ENCODE measurements at regions not wholly inside any gene's neighbourhood (a gene's known extent, or its start where the extent isn't known, plus 50 kb on each side); places are given as distances from the start of the nearest gene placed in this dataset.

DNA sequence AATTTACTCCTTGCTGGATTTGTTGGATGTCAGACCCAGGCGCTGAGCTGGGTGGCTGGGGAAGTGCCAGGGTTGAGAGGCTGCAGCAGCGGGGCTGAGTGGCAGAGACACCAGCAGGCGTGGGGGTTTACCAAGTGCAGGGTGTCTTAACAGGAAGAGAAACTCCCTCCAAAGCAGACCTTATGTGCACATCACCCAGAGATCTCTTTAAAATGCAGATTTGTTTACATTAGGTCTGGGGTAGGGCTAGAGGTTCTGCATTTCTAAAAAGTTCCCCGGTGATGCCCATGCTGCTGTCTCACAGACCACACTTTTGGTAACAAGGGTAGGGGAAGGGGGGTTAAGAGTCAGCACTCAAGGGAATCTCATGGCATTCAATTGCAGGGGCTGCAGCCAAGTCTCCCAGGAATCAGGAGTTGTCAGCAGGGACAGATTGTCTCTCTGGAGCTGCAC is 80.7 kb upstream of the OLFM4 start:
- H3K4me3 Mint-ChIP-seq = no peak overlapping the region
- intact Hi-C loops (cut with micrococcal nuclease) = no loop called here

DNA sequence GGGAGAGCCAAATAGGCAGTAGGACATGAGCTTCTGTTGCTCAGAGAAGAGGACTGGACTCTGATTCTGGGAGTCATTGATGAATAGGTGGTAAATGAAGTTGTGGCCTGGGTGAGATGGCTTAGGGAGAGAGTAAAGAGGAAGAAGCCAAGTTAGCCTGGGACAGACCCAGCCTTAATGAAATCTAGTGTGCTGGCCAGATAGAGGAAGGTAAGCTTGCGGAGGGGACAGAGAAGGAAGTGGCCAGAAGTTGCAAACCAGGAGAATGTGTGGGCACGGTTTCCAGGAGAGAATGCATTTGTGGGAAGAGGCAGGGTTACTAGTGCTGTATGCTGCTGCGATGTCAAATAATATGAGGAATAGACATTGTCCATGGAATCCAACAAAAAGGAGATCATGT is 83.3 kb upstream of the OLFM4 start:
- intact Hi-C loops (cut with micrococcal nuclease) = no loop called here
- H3K36me3 Mint-ChIP-seq = no peaks in the 10 kb centered on the region
- no peak overlapping the region for H3K27ac Mint-ChIP-seq
- peaks cover 3% of the 10 kb centered on the region for H3K27me3 Mint-ChIP-seq
- no peak overlapping the region for H3K4me3 Mint-ChIP-seq
- POLR2A ChIA-PET = no interaction called here
- CTCF ChIA-PET = no interaction called here
- no peaks in the 10 kb centered on the region for H3K4me1 Mint-ChIP-seq (ENCODE audit: low read depth)
- H3K9me3 Mint-ChIP-seq = no peaks in the 10 kb centered on the region
- DNase-seq = no peak

More for the DNA sequence above, 80.7 kb upstream of the OLFM4 start:
- H3K4me1 Mint-ChIP-seq (ENCODE audit: low read depth) = no peaks in the 10 kb centered on the region
- CTCF ChIA-PET = no interaction called here
- POLR2A ChIA-PET = no interaction called here
- H3K27me3 Mint-ChIP-seq = peaks cover 3% of the 10 kb centered on the region
- no peak overlapping the region for H3K27ac Mint-ChIP-seq
- H3K36me3 Mint-ChIP-seq = no peaks in the 10 kb centered on the region
- H3K9me3 Mint-ChIP-seq = no peaks in the 10 kb centered on the region
- no peak for DNase-seq

DNA sequence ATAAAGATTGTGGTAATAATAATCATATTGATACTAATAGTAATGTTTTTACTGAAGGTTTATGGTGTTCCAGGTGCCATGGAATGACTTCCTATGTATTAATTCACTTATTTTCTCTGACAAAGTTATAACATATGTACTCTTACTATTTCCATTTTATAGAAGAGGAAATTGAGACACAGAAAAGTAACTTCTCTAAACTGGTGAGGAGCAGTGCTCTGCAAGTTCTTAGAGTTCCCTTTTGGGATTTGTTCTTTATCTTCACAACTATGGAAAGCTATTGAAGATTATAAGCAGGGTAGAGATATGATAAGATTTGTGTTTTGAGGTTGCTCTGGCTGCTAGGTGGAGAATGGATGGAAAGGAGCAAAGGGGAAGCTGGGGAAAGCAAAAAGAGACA is 83.9 kb upstream of the OLFM4 start:
- ChIA-PET POLR2A (no interaction called here), CTCF (no interaction called here)
- Mint-ChIP-seq H3K9me3 (no peaks in the 10 kb centered on the region), H3K4me3 (no peak overlapping the region), H3K4me1 (ENCODE audit: low read depth) (no peaks in the 10 kb centered on the region), H3K36me3 (no peaks in the 10 kb centered on the region), H3K27me3 (peaks cover 3% of the 10 kb centered on the region), H3K27ac (no peak overlapping the region)
- no peak for DNase-seq
- intact Hi-C loops (cut with micrococcal nuclease) = no loop called here

DNA sequence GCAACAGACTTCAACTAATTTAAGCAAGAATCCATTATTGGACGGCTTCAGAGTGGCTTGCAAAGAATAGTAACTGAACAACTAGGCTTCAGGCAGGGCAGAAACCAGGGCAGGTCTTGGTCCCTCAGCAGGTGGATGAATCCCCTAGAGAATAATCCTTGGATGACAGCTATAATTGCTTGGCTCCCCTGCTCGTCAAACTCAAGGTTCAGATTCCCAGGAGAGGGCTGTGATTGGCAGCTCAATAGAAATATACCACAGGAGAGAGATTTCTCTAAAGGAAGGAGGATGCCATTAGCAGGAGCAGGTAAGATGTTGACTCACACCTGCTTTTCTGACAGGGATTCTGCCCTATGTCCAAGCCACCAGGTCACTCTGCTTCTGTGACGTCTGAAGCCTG is 89.6 kb upstream of the PCDH8 start:
- intact Hi-C loops (cut with micrococcal nuclease) = no loop called here
- Mint-ChIP-seq H3K4me3 (no peak overlapping the region), H3K4me1 (ENCODE audit: low read depth) (no peaks in the 10 kb centered on the region), H3K27ac (no peak overlapping the region), H3K9me3 (no peaks in the 10 kb centered on the region), H3K27me3 (no peaks in the 10 kb centered on the region), H3K36me3 (no peaks in the 10 kb centered on the region)
- ChIA-PET POLR2A (no interaction called here), CTCF (no interaction called here)
- DNase-seq = no peak

DNA sequence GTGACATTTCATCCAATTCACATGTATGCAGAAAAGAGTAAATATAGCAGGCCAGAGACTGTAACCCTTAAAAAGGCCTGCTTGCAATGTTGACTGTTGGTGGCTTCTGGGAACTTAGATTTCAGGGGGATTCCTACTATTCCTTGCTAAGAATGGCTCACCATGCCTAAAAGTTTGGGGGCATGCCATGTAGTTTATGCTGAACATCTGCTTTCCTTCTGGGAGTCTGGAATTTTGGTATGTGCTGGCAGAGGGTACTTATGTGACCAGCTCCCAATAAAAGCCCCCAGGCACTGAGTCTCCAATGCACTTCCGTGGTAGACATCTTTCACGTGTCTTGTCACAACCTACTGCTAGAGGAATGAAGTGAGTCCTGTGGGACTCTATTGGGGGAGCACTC is 88.4 kb upstream of the PCDH8 start:
- no peaks in the 10 kb centered on the region for H3K9me3 Mint-ChIP-seq
- H3K27ac Mint-ChIP-seq = no peak overlapping the region
- no peak for DNase-seq
- intact Hi-C loops (cut with micrococcal nuclease) = no loop called here
- no peaks in the 10 kb centered on the region for H3K4me1 Mint-ChIP-seq (ENCODE audit: low read depth)
- no peak overlapping the region for H3K4me3 Mint-ChIP-seq
- ChIA-PET POLR2A (no interaction called here), CTCF (no interaction called here)
- H3K27me3 Mint-ChIP-seq = no peaks in the 10 kb centered on the region
- H3K36me3 Mint-ChIP-seq = no peaks in the 10 kb centered on the region

DNA sequence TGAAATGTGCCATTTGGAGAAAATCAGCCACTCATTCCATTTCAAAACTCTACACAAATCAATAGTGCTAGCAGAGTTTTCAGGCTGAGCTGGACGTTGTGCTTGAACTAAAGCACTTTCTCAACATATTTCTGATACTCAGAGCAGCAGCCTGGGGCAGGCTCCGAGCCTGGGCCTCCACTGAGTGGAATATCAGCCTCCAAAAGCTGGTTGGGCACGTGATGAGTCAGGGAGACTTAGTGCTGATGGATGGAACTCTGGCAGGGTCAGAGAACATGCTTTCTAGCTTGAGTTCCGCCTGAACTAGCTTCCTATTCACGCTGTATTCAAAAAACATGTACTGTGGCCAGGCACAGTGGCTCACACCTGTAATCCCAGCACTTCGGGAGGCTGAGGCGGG is 85.8 kb upstream of the PCDH8 start:
- no peaks in the 10 kb centered on the region for H3K36me3 Mint-ChIP-seq
- H3K4me3 Mint-ChIP-seq = no peak overlapping the region
- no peaks in the 10 kb centered on the region for H3K27me3 Mint-ChIP-seq
- no peak overlapping the region for H3K27ac Mint-ChIP-seq
- no peaks in the 10 kb centered on the region for H3K4me1 Mint-ChIP-seq (ENCODE audit: low read depth)
- POLR2A ChIA-PET = no interaction called here
- intact Hi-C loops (cut with micrococcal nuclease) = no loop called here
- H3K9me3 Mint-ChIP-seq = no peaks in the 10 kb centered on the region
- CTCF ChIA-PET = no interaction called here
- no peak for DNase-seq

DNA sequence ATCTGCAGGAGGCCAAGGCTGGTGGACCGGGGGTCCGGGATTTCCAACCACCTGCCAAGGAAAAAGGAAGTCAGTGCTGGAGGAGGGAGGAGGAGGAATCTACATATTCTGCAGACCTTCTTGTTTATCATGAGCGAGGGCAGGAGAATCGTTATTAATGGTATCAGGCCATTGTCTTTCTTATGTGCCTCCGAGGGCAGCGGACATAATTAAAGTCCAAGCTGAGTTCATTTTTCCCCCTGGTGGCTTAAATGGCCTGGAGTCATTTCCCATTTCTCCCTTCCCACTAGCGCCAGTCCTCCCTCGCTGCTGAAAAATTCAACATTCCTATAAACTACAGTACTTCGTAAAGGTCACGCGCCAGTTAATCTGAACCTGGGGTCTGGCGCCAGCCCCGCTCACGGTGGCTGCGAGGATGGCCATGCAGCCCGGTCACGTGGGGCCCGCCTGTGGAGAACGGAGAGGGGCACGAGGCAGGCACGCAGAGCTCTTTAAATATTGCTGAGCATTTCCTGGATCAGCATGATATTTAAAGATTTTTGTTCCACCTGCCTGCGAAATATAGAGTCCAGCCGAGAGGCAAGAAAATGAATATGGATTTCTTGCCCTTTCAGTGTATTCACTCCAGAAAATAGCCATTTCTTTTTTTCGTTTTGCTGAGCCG is 85.2 kb upstream of the PCDH8 start:
- POLR2A ChIA-PET = no interaction called here
- Mint-ChIP-seq H3K9me3 (no peaks in the 10 kb centered on the region), H3K36me3 (no peaks in the 10 kb centered on the region), H3K27me3 (no peaks in the 10 kb centered on the region), H3K27ac (no peak overlapping the region), H3K4me1 (ENCODE audit: low read depth) (no peaks in the 10 kb centered on the region), H3K4me3 (no peak overlapping the region)
- intact Hi-C loops (cut with micrococcal nuclease) = no loop called here
- no peak for DNase-seq
- CTCF ChIA-PET = no interaction called here

DNA sequence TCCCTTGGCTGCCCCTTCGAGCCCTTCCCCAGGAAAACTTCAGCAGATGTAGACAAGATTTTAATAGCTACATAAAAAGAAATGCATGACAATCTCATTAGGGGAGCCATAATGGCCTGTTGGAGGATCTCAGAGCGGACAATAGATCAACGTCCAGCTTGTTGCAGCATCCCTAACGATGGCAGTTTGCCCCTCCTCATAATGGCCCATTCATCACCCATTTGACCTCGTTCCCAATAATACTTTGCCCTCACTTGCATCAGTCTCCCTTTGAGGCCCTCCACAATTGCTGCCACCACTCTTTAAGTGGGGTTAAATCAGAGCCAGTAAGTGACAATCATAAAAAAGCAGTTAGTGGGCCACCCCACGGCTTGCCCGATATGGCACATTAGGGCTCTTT is 84.7 kb upstream of the PCDH8 start:
- Mint-ChIP-seq H3K9me3 (no peaks in the 10 kb centered on the region), H3K27me3 (no peaks in the 10 kb centered on the region), H3K27ac (no peak overlapping the region), H3K36me3 (no peaks in the 10 kb centered on the region), H3K4me1 (ENCODE audit: low read depth) (no peaks in the 10 kb centered on the region), H3K4me3 (no peak overlapping the region)
- ChIA-PET CTCF (no interaction called here), POLR2A (no interaction called here)
- no peak for DNase-seq
- intact Hi-C loops (cut with micrococcal nuclease) = no loop called here

DNA sequence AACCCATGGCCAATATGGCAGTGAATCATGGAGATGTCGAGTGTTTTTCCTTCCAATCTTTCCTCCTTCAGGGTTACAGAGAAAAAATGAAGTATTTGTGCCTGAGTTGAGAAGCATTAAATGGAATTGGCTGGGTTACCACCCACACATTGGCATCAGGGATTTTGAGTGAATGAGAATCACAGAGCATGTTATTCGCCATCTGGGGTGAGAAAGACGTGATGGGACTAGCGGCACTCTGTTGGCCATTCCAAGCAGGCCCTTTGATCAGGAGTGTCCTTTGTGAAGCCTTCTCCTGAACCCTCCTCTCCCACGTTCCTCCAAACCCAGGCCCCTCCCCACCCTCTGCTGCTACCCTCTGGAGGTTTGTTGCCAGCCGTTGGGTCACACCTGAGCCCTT is 84.2 kb upstream of the PCDH8 start:
- Mint-ChIP-seq H3K9me3 (no peaks in the 10 kb centered on the region), H3K36me3 (no peaks in the 10 kb centered on the region), H3K27me3 (no peaks in the 10 kb centered on the region), H3K27ac (no peak overlapping the region), H3K4me1 (ENCODE audit: low read depth) (no peaks in the 10 kb centered on the region), H3K4me3 (no peak overlapping the region)
- intact Hi-C loops (cut with micrococcal nuclease) = no loop called here
- ChIA-PET POLR2A (no interaction called here), CTCF (no interaction called here)
- no peak for DNase-seq

DNA sequence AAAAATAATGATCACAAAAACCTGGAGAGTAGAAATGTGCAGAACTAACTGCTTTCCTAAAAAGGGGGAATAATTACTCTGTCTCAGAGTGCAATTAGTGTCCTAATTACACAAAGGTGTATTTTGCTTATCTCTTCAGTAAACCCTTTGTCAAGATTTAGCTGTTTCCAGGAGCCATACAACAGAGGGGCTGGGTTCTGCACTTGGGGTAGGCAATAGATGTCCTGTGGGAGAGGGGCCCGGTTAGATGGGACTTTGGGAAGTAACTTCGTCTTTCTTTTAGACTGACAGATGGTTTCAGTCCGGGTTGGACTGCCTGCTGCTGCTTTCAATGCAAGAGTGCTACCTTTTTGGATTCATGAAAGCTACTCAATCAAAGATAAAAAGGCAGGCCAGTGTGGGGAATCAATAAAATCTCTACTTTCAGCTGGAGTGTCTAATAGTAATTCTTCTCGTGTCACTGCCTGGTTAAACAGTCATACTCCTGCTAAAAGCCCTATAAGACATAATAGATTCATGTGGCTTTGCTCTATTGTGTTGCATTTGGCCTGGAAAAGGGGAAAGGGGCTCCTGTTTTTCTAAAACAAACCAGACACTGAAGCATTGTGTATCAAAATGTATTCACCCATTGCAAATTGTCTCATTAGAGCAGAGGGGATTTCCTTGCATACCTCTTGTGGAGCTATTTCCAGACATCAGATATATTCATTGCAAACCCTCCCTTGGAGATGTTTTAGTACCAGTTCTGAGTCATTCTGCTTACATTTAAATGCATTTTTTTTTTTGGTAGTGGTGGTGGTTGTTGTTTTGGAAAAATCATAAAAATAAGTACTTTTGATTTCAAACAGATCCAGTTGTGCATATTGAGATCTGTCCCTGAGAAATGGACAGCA is 83.3 kb upstream of the PCDH8 start:
- Mint-ChIP-seq H3K36me3 (no peaks in the 10 kb centered on the region), H3K9me3 (no peaks in the 10 kb centered on the region), H3K4me1 (ENCODE audit: low read depth) (no peaks in the 10 kb centered on the region), H3K27ac (no peak overlapping the region), H3K4me3 (no peak overlapping the region), H3K27me3 (no peaks in the 10 kb centered on the region)
- CTCF ChIA-PET = interaction anchor here (0.6 kb wide), 1 partner anchor 35 kb away, joined by 4 read pairs; no protein-coding TSS in a partner anchor
- no peak for DNase-seq
- intact Hi-C loops (cut with micrococcal nuclease) = no loop called here
- POLR2A ChIA-PET = no interaction called here

DNA sequence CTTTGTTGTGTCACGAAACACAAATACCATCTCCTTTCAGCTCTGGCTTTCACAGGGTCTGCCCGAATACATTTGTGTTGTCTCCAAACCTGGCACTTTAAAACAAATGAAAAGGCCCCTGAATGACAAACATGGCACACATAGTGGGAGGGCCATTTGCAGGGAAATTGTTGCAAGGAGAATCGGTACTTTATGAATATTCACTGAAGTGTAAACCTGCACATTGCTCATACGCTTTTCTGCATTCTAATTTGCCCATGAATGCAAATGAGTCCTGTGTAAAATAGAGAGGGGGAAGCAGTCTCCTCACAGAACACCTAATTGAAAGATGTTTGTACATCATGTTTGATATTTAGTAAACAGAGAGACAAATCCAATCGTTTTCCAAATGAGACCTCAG is 82.7 kb upstream of the PCDH8 start:
- intact Hi-C loops (cut with micrococcal nuclease) = no loop called here
- no peaks in the 10 kb centered on the region for H3K9me3 Mint-ChIP-seq
- no peaks in the 10 kb centered on the region for H3K27me3 Mint-ChIP-seq
- H3K4me3 Mint-ChIP-seq = no peak overlapping the region
- no peaks in the 10 kb centered on the region for H3K4me1 Mint-ChIP-seq (ENCODE audit: low read depth)
- CTCF ChIA-PET = no interaction called here
- H3K36me3 Mint-ChIP-seq = no peaks in the 10 kb centered on the region
- DNase-seq = no peak
- H3K27ac Mint-ChIP-seq = no peak overlapping the region
- POLR2A ChIA-PET = no interaction called here

DNA sequence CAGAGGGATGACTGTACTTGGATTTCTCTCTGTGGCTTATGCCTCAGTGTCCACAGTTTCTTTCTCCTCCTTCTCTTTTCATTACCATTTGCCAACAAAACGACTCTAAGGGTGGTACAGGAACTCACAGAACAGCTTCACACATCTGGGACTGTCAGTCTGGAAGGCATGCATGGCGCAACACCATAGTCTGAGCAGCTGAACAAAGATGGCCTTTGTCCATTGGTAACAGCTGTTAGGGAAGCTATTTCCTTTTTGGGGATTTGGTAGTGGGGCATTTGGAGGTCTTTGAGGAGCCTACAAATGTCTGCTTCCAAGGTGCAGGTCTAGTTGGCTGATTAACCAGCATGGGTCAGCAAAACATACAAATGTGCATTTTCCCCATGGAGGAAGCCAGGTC is 81.4 kb upstream of the PCDH8 start:
- CTCF ChIA-PET = no interaction called here
- H3K36me3 Mint-ChIP-seq = no peaks in the 10 kb centered on the region
- H3K9me3 Mint-ChIP-seq = no peaks in the 10 kb centered on the region
- H3K4me3 Mint-ChIP-seq = no peak overlapping the region
- POLR2A ChIA-PET = no interaction called here
- no peaks in the 10 kb centered on the region for H3K27me3 Mint-ChIP-seq
- no peak for DNase-seq
- H3K4me1 Mint-ChIP-seq (ENCODE audit: low read depth) = no peaks in the 10 kb centered on the region
- intact Hi-C loops (cut with micrococcal nuclease) = no loop called here
- no peak overlapping the region for H3K27ac Mint-ChIP-seq

DNA sequence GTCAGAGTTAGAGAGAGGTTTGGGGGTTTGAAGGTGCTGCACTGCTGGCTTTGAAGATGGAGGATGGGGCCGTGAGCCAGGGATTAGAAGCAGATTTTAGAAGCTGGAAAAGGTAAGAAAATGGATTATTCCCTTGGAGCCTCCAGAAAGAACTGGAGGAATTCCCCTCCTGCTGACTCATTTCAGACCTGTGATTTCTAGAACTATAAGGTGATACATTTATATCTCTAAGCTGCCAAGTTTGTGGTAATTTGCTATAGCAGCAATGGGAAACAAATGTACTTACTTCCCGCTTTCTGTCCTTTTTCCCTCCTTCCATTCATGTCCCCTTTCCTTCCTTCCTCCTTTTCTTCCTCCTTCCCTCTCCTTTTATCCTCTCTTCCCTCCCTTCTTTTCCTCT is 78.5 kb upstream of the PCDH8 start:
- no peaks in the 10 kb centered on the region for H3K36me3 Mint-ChIP-seq
- no peak overlapping the region for H3K4me3 Mint-ChIP-seq
- no peak for DNase-seq
- H3K27me3 Mint-ChIP-seq = no peaks in the 10 kb centered on the region
- no peaks in the 10 kb centered on the region for H3K4me1 Mint-ChIP-seq (ENCODE audit: low read depth)
- H3K9me3 Mint-ChIP-seq = no peaks in the 10 kb centered on the region
- intact Hi-C loops (cut with micrococcal nuclease) = no loop called here
- POLR2A ChIA-PET = no interaction called here
- H3K27ac Mint-ChIP-seq = no peak overlapping the region
- CTCF ChIA-PET = no interaction called here
